Right lobe of liver (tissue), 4 donors: ENCODE measurements at regions not wholly inside any gene's neighbourhood (a gene's known extent, or its start where the extent isn't known, plus 50 kb on each side); places are given as distances from the start of the nearest gene placed in this dataset.

ENCODE experiments used
- POLR2A ChIP-seq: fragments of 450-650 bp; IDR thresholded peaks from one replicate; pipeline ENCODE4 v1.6.1; 2017; ENCODE audit warnings: antibody characterized with exemption, mild to moderate bottlenecking
- TF ChIP-seq, protein P1 (sequence below), 4 donors: fragments of 200-600 bp in 3 of 4; fragments of 450-650 bp in 1 of 4; IDR thresholded peaks; one replicate each; pipeline versions ENCODE4 v1.5.1 to v1.8.0; 2016 to 2022; ENCODE audit warnings: antibody characterized with exemption in 4 of 4, mild to moderate bottlenecking in 2 of 4
- donor health status: DM: no; HTN: no; CAD: no.
- donor health status: DM: no; HTN: no; CAD: no.
- donor health status: DM: no; HTN: yes; CAD: no.

DNA sequence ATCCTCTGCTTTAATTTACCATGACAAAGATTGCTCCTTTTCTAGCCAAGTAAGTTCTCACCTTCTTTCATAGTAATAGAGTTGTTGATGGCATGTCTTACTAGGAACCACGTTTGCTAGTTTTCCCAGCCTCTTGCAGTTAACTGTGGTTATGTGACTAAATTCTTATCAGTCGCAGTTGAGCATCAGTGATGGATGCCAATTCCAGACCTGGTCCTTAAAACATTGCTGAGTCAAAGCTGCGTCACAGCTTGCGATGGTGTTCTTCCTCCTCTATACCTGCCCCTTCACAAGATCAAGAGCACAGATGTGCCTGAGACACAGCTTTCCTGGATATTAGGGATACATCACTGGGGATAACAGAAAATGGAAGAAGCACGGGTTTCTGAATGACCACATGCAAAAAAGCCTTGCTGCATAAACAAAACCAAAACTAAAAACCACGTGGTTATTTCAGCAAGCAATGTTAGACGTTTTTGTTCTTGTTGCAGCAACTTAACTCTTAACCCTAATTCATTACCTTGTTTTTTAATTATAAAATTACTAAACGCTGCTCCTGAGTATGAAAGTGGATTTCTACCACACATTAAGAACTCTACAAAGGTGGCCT is 97.6 kb upstream of the DACH1 start:
- TF ChIP-seq, protein P1, sequence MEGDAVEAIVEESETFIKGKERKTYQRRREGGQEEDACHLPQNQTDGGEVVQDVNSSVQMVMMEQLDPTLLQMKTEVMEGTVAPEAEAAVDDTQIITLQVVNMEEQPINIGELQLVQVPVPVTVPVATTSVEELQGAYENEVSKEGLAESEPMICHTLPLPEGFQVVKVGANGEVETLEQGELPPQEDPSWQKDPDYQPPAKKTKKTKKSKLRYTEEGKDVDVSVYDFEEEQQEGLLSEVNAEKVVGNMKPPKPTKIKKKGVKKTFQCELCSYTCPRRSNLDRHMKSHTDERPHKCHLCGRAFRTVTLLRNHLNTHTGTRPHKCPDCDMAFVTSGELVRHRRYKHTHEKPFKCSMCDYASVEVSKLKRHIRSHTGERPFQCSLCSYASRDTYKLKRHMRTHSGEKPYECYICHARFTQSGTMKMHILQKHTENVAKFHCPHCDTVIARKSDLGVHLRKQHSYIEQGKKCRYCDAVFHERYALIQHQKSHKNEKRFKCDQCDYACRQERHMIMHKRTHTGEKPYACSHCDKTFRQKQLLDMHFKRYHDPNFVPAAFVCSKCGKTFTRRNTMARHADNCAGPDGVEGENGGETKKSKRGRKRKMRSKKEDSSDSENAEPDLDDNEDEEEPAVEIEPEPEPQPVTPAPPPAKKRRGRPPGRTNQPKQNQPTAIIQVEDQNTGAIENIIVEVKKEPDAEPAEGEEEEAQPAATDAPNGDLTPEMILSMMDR (IDR thresholded peaks at IDR 0.05): no peak
- no peak for TF ChIP-seq POLR2A
